IgD-negative memory B cell (primary cell): ENCODE measurements at regions not wholly inside any gene's neighbourhood (a gene's known extent, or its start where the extent isn't known, plus 50 kb on each side); places are given as distances from the start of the nearest gene placed in this dataset.

ENCODE experiments used
- H3K27ac Mint-ChIP-seq, 3 donors: one replicate each; pipeline ENCODE4 v1.8.0; 2020 to 2022; ENCODE audit warnings: mild to moderate bottlenecking in 3 of 3, mixed read lengths in 3 of 3, moderate library complexity in 1 of 3
- H3K27me3 Mint-ChIP-seq: one replicate; pipeline ENCODE4 v1.8.0; 2021; ENCODE audit warnings: mixed read lengths
- H3K36me3 Mint-ChIP-seq: one replicate; pipeline ENCODE4 v1.8.0; 2020; ENCODE audit warnings: mild to moderate bottlenecking, mixed read lengths
- H3K4me1 Mint-ChIP-seq, 3 donors: one replicate each; pipeline ENCODE4 v1.8.0; 2020 to 2022; ENCODE audit warnings: mixed read lengths in 3 of 3, mild to moderate bottlenecking in 1 of 3
- H3K4me3 Mint-ChIP-seq, 4 donors: one replicate each; pipeline ENCODE4 v1.8.0; 2020 to 2022; ENCODE audit warnings: mild to moderate bottlenecking in 4 of 4, mixed read lengths in 4 of 4, moderate library complexity in 3 of 4
- H3K9me3 Mint-ChIP-seq, 3 donors: one replicate each; pipeline ENCODE4 v1.8.0; 2020 to 2021; ENCODE audit warnings: mixed read lengths in 3 of 3, mild to moderate bottlenecking in 1 of 3

- H3K9me3 Mint-ChIP-seq: no peaks in the 10 kb centered on the region
- peaks cover 50 to 62% (median 58%) of the 10 kb centered on the region in 3 donors for H3K4me1 Mint-ChIP-seq
- H3K36me3 Mint-ChIP-seq: peaks cover 9% of the 10 kb centered on the region
- no peak overlapping the region for H3K27ac Mint-ChIP-seq
- H3K27me3 Mint-ChIP-seq: no peaks in the 10 kb centered on the region
- no peak overlapping the region for H3K4me3 Mint-ChIP-seq
Observed at GRCh38 chr3:72429589-72430353, 418.5 kb downstream of the SHQ1 start.

GRCh38 chr3:72428803-72429202, 419.4 kb downstream of the SHQ1 start:
- H3K36me3 Mint-ChIP-seq: peaks cover 6% of the 10 kb centered on the region
- no peaks in the 10 kb centered on the region for H3K9me3 Mint-ChIP-seq
- no peak overlapping the region for H3K27ac Mint-ChIP-seq
- no peaks in the 10 kb centered on the region for H3K27me3 Mint-ChIP-seq
- peak overlapping the region in 1 of 4 donors; percentile 53 for H3K4me3 Mint-ChIP-seq
- H3K4me1 Mint-ChIP-seq: peaks cover 50 to 60% (median 54%) of the 10 kb centered on the region in 3 donors

GRCh38 chr3:72427624-72428023, 420.6 kb downstream of the SHQ1 start:
- H3K4me3 Mint-ChIP-seq: peak overlapping the region; percentile 54 to 94 (median 84)
- H3K27me3 Mint-ChIP-seq: no peaks in the 10 kb centered on the region
- H3K9me3 Mint-ChIP-seq: peaks cover 0 to under 1% (median 0%) of the 10 kb centered on the region in 3 donors
- H3K27ac Mint-ChIP-seq: peak overlapping the region in 1 of 3 donors; percentile 82
- H3K4me1 Mint-ChIP-seq: peaks cover 44 to 54% (median 46%) of the 10 kb centered on the region in 3 donors
- peaks cover 6% of the 10 kb centered on the region for H3K36me3 Mint-ChIP-seq

- H3K4me1 Mint-ChIP-seq: peaks cover 36 to 52% (median 41%) of the 10 kb centered on the region in 3 donors
- peaks cover 0 to 9% (median 2%) of the 10 kb centered on the region in 3 donors for H3K9me3 Mint-ChIP-seq
- no peaks in the 10 kb centered on the region for H3K27me3 Mint-ChIP-seq
- peak overlapping the region in 1 of 3 donors; percentile 82 for H3K27ac Mint-ChIP-seq
- peaks cover 3% of the 10 kb centered on the region for H3K36me3 Mint-ChIP-seq
- H3K4me3 Mint-ChIP-seq: peak overlapping the region; percentile 54 to 94 (median 84)
Observed at GRCh38 chr3:72426618-72427397, 421.4 kb downstream of the SHQ1 start.

- Mint-ChIP-seq H3K9me3 (peaks cover 0 to 10% (median 3%) of the 10 kb centered on the region in 3 donors), H3K27ac (no peak overlapping the region), H3K4me1 (peaks cover 31 to 52% (median 50%) of the 10 kb centered on the region in 3 donors), H3K36me3 (peaks cover 3% of the 10 kb centered on the region), H3K4me3 (no peak overlapping the region), H3K27me3 (no peaks in the 10 kb centered on the region)
Observed at GRCh38 chr3:72423643-72424042, 424.6 kb downstream of the SHQ1 start.

- Mint-ChIP-seq H3K4me1 (peaks cover 20 to 40% (median 39%) of the 10 kb centered on the region in 3 donors), H3K27ac (no peak overlapping the region), H3K36me3 (peaks cover 3% of the 10 kb centered on the region), H3K4me3 (no peak overlapping the region), H3K9me3 (peaks cover 0 to 10% (median 3%) of the 10 kb centered on the region in 3 donors), H3K27me3 (no peaks in the 10 kb centered on the region)
Observed at GRCh38 chr3:72421786-72422185, 426.5 kb downstream of the SHQ1 start.

GRCh38 chr3:72421126-72421525, 427.1 kb downstream of the SHQ1 start:
- Mint-ChIP-seq H3K4me3 (no peak overlapping the region), H3K4me1 (peaks cover 13 to 33% (median 33%) of the 10 kb centered on the region in 3 donors)

GRCh38 chr3:72418856-72419255, 429.4 kb downstream of the SHQ1 start:
- no peaks in the 10 kb centered on the region for H3K27me3 Mint-ChIP-seq
- no peak overlapping the region for H3K4me3 Mint-ChIP-seq
- H3K9me3 Mint-ChIP-seq: peaks cover 0 to 10% (median 3%) of the 10 kb centered on the region in 3 donors
- H3K27ac Mint-ChIP-seq: no peak overlapping the region
- H3K36me3 Mint-ChIP-seq: peaks cover 3% of the 10 kb centered on the region
- H3K4me1 Mint-ChIP-seq: peaks cover 6 to 38% (median 25%) of the 10 kb centered on the region in 3 donors

More at GRCh38 chr3:72421126-72421525, 427.1 kb downstream of the SHQ1 start:
- Mint-ChIP-seq H3K27me3 (no peaks in the 10 kb centered on the region), H3K36me3 (peaks cover 3% of the 10 kb centered on the region), H3K9me3 (peaks cover 0 to 10% (median 3%) of the 10 kb centered on the region in 3 donors), H3K27ac (no peak overlapping the region)

- H3K9me3 Mint-ChIP-seq: peaks cover 0 to 10% (median 3%) of the 10 kb centered on the region in 3 donors
- no peaks in the 10 kb centered on the region for H3K27me3 Mint-ChIP-seq
- peaks cover 5% of the 10 kb centered on the region for H3K36me3 Mint-ChIP-seq
- H3K27ac Mint-ChIP-seq: no peak overlapping the region
- H3K4me1 Mint-ChIP-seq: peaks cover 4 to 42% (median 28%) of the 10 kb centered on the region in 3 donors
- no peak overlapping the region for H3K4me3 Mint-ChIP-seq
Observed at GRCh38 chr3:72418244-72418643, 430.0 kb downstream of the SHQ1 start.

- Mint-ChIP-seq H3K27me3 (no peaks in the 10 kb centered on the region), H3K4me3 (no peak overlapping the region), H3K27ac (no peak overlapping the region), H3K9me3 (no peaks in the 10 kb centered on the region), H3K36me3 (peaks cover 5% of the 10 kb centered on the region), H3K4me1 (peaks cover 15 to 46% (median 39%) of the 10 kb centered on the region in 3 donors)
Observed at GRCh38 chr3:72414481-72415016, 433.7 kb downstream of the SHQ1 start.

- no peak overlapping the region for H3K4me3 Mint-ChIP-seq
- peaks cover 5% of the 10 kb centered on the region for H3K36me3 Mint-ChIP-seq
- no peaks in the 10 kb centered on the region for H3K9me3 Mint-ChIP-seq
- no peak overlapping the region for H3K27ac Mint-ChIP-seq
- no peaks in the 10 kb centered on the region for H3K27me3 Mint-ChIP-seq
- peaks cover 21 to 46% (median 37%) of the 10 kb centered on the region in 3 donors for H3K4me1 Mint-ChIP-seq
Observed at GRCh38 chr3:72413228-72413627, 435.0 kb downstream of the SHQ1 start.

- Mint-ChIP-seq H3K27me3 (no peaks in the 10 kb centered on the region), H3K36me3 (peaks cover 5% of the 10 kb centered on the region), H3K27ac (no peak overlapping the region), H3K4me1 (peaks cover 26 to 51% (median 38%) of the 10 kb centered on the region in 3 donors), H3K9me3 (no peaks in the 10 kb centered on the region), H3K4me3 (peak overlapping the region in 1 of 4 donors; percentile 29)
Observed at GRCh38 chr3:72412340-72412956, 435.8 kb downstream of the SHQ1 start.

GRCh38 chr3:72411843-72412242, 436.4 kb downstream of the SHQ1 start:
- H3K9me3 Mint-ChIP-seq: no peaks in the 10 kb centered on the region
- no peak overlapping the region for H3K27ac Mint-ChIP-seq
- H3K4me3 Mint-ChIP-seq: no peak overlapping the region
- peaks cover 5% of the 10 kb centered on the region for H3K36me3 Mint-ChIP-seq
- no peaks in the 10 kb centered on the region for H3K27me3 Mint-ChIP-seq
- H3K4me1 Mint-ChIP-seq: peaks cover 28 to 56% (median 44%) of the 10 kb centered on the region in 3 donors

- Mint-ChIP-seq H3K9me3 (no peaks in the 10 kb centered on the region), H3K4me1 (peaks cover 33 to 61% (median 51%) of the 10 kb centered on the region in 3 donors), H3K36me3 (peaks cover 5% of the 10 kb centered on the region), H3K27ac (no peak overlapping the region), H3K4me3 (peak overlapping the region in 1 of 4 donors; percentile 34), H3K27me3 (no peaks in the 10 kb centered on the region)
Observed at GRCh38 chr3:72411126-72411525, 437.1 kb downstream of the SHQ1 start.
